Prostate gland (tissue), 2 donors: ENCODE measurements at regions not wholly inside any gene's neighbourhood (a gene's known extent, or its start where the extent isn't known, plus 50 kb on each side); places are given as distances from the start of the nearest gene placed in this dataset.
"Not testable (repeated sequence)": the region's sequence is repeated elsewhere in the genome, so short reads cannot be mapped to it uniquely, and the experiment has no call there.

Source experiments
- DNase-seq: peaks from one replicate; pipeline ENCODE4 v3.0.0-alpha.2; 2019; ENCODE audit warnings: low spot score
- H3K27ac ChIP-seq, 2 donors: fragments of 200-600 bp; sonication (generic); 2 replicates each; pipeline ENCODE4 v1.5.1; 2017 to 2019
- H3K27me3 ChIP-seq: fragments of 200-600 bp; sonication (generic); replicated peaks from 2 replicates; pipeline ENCODE4 v1.5.1; 2019; ENCODE audit not compliant: insufficient read depth
- H3K36me3 ChIP-seq, 2 donors: fragments of 200-600 bp; sonication (generic); 1 replicate in 1 of 2; 2 replicates in 1 of 2; pipeline versions ENCODE4 v1.5.1 to v1.8.1; 2017 to 2019
- H3K4me1 ChIP-seq: fragments of 200-600 bp; sonication (generic); replicated peaks from 2 replicates; pipeline ENCODE4 v1.5.1; 2019
- H3K4me3 ChIP-seq, 2 donors: fragments of 200-600 bp; sonication (generic); 2 replicates each; pipeline ENCODE4 v1.5.1; 2017 to 2019
- H3K9me3 ChIP-seq: fragments of 200-600 bp; sonication (generic); 2 replicates; pipeline ENCODE4 v1.5.1; 2017
- CTCF ChIP-seq, 4 experiments: fragments of 200-600 bp in 2 of 4; fragments of 450-650 bp in 2 of 4; sonication (generic) in 2 of 4; IDR thresholded peaks; 1 replicate in 3 of 4; 2 replicates in 1 of 4; pipeline ENCODE4 v1.5.1; 2016 to 2019; ENCODE audit warnings: antibody characterized with exemption in 4 of 4, mild to moderate bottlenecking in 2 of 4, moderate library complexity in 2 of 4
- POLR2A ChIP-seq: fragments of 450-650 bp; IDR thresholded peaks from one replicate; pipeline ENCODE4 v1.6.1; 2016; ENCODE audit warnings: antibody characterized with exemption, mild to moderate bottlenecking
- POLR2AphosphoS5 ChIP-seq: sonication (generic); formaldehyde crosslinking; IDR thresholded peaks from one replicate; pipeline ENCODE4 v1.6.1; 2017; ENCODE audit warnings: antibody characterized with exemption
- WGBS: methylation state at CpG from one replicate; pipeline ENCODE4 v1.1.5; 2018; 5-methylcytosine and 5-hydroxymethylcytosine counted together
- intact Hi-C: fragments of 100-400 bp; cut with DNase I; formaldehyde crosslinking; loops from one replicate; pipeline ENCODE4 v1.14.2; 2022

DNA sequence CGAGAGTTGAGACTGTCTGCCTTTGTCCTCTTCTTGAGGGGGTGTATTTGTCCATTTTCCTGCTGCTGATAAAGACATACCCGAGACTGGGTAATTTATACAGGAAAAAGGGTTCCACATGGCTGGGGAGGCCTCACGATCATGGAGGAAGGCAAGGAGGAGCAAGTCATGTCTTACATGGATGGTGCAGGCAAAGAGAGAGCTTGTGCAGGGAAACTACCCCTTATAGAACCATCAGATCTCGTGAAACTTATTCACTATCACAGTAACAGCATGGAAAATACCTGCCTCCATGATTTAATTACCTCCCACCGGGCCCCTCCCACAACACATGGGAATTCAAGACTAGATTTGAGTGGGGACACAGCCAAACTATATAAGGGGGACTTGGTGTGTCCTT lies 338.2 kb upstream of the TNRC6C start:
- Histone ChIP-seq H3K36me3 (no peaks in the 10 kb centered on the region), H3K27ac (no peak overlapping the region), H3K27me3 (no peaks in the 10 kb centered on the region), H3K4me3 (no peak overlapping the region), H3K4me1 (no peaks in the 10 kb centered on the region), H3K9me3 (no peaks in the 10 kb centered on the region)
- TF ChIP-seq POLR2A (no peak), POLR2AphosphoS5 (no peak), CTCF (IDR thresholded peaks at IDR 0.05) (no peak)
- intact Hi-C loops: no loop called here
- WGBS: 95% methylated on average over 5 of the region's 5 CpGs
- no peak for DNase-seq

DNA sequence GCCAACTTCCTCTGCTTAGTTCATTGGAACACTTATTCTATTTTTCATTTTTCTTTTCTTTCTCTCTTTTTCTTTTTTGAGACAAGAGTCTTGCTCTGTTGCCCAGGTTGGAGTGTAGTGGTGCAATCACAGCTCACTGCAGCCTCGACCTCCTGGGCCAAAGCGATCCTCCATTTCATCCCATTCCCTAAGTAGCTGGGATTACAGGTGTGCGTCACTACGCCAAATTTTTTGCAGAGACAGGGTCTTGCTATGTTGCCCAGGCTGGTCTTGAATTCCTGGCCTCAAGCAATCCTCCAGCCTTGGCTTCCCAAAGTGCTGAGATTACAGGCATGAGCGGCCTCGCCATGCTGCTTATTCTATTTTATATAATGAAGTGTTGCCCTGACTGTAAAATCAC lies 336.4 kb upstream of the TNRC6C start:
- not testable (repeated sequence) for DNase-seq, H3K9me3 ChIP-seq

DNA sequence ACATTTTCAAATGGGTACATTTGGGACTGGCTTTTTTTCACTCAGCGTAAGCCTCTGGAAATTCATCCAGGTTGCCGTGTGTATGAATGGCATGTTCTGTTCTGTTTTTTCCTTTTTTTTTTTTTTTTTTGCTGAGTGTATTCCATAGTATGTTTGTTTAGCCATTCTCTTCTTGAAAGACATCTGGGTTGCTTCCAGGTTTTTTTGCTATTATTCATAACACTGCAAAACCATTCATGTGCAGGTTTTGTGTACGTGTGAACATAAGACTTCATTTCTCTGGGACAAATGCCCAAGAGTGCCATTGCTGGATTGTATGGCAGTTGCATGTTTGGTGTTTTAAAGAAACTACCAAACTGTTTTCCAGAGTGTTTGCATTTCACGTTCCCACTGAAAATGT lies 335.9 kb upstream of the TNRC6C start:
- WGBS: 39% methylated on average over 4 of the region's 4 CpGs
- Histone ChIP-seq H3K27me3 (no peaks in the 10 kb centered on the region), H3K4me1 (no peaks in the 10 kb centered on the region), H3K4me3 (no peak overlapping the region), H3K9me3 (no peaks in the 10 kb centered on the region), H3K36me3 (no peaks in the 10 kb centered on the region), H3K27ac (no peak overlapping the region)
- TF ChIP-seq POLR2AphosphoS5 (no peak), CTCF (IDR thresholded peaks at IDR 0.05) (no peak), POLR2A (no peak)
- DNase-seq: no peak
- intact Hi-C loops: no loop called here

More for the DNA sequence above, 336.4 kb upstream of the TNRC6C start:
- H3K27me3 ChIP-seq, H3K4me1 ChIP-seq, H3K27ac ChIP-seq, H3K36me3 ChIP-seq, intact Hi-C loops, H3K4me3 ChIP-seq: not testable (repeated sequence)
- 96% methylated on average over 6 of the region's 6 CpGs for WGBS

- H3K36me3 ChIP-seq, DNase-seq, H3K4me3 ChIP-seq, H3K27me3 ChIP-seq, H3K9me3 ChIP-seq, H3K27ac ChIP-seq, intact Hi-C loops, H3K4me1 ChIP-seq: not testable (repeated sequence)
- WGBS: 97% methylated on average over 10 of the region's 10 CpGs
Observed at GRCh38 chr17:77623321-77623720, 335.2 kb upstream of the TNRC6C start.

GRCh38 chr17:77628035-77628434 lies 330.5 kb upstream of the TNRC6C start:
- intact Hi-C loops: no loop called here
- WGBS: 90% methylated on average over 2 of the region's 2 CpGs
- TF ChIP-seq POLR2A: no peak
- no peak for TF ChIP-seq CTCF (IDR thresholded peaks at IDR 0.05)
- no peak for TF ChIP-seq POLR2AphosphoS5
- no peak for DNase-seq
- no peaks in the 10 kb centered on the region for H3K9me3 ChIP-seq
- no peak overlapping the region for H3K4me3 ChIP-seq
- no peaks in the 10 kb centered on the region for H3K36me3 ChIP-seq
- no peak overlapping the region for H3K27ac ChIP-seq
- no peaks in the 10 kb centered on the region for H3K27me3 ChIP-seq
- no peaks in the 10 kb centered on the region for H3K4me1 ChIP-seq

GRCh38 chr17:77629284-77629683 lies 329.2 kb upstream of the TNRC6C start:
- H3K36me3 ChIP-seq, DNase-seq, H3K27me3 ChIP-seq, H3K9me3 ChIP-seq, H3K4me1 ChIP-seq, H3K4me3 ChIP-seq, intact Hi-C loops, H3K27ac ChIP-seq: not testable (repeated sequence)
- WGBS: 81% methylated on average over 2 of the region's 2 CpGs

DNA sequence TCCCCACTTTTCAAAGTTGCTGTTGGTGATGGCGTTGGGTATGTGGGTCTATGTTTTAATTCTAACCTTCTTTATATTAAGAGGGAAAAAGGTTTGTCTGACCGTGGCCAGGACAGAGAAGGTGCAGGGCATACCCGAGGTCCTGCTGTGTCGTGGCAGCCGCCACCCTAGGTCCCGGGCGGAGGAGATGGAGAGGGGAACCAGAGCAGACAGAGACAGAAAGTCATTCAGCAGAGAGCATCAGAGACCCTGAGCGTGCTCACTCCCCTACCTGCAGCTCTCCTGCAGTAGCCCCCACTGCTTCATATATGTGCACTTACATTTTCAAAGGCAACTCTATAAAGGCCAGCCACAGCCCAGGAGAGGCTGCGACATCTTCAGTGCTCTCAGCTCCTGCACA lies 327.2 kb upstream of the TNRC6C start:
- no peaks in the 10 kb centered on the region for H3K4me1 ChIP-seq
- H3K9me3 ChIP-seq: no peaks in the 10 kb centered on the region
- H3K27ac ChIP-seq: no peak overlapping the region
- DNase-seq: no peak
- intact Hi-C loops: no loop called here
- no peak overlapping the region for H3K4me3 ChIP-seq
- TF ChIP-seq POLR2AphosphoS5 (no peak), POLR2A (no peak)
- 91% methylated on average over 9 of the region's 9 CpGs for WGBS
- no peaks in the 10 kb centered on the region for H3K36me3 ChIP-seq
- H3K27me3 ChIP-seq: no peaks in the 10 kb centered on the region
